IMR-90 (cell line): ENCODE measurements at regions not wholly inside any gene's neighbourhood (a gene's known extent, or its start where the extent isn't known, plus 50 kb on each side); places are given as distances from the start of the nearest gene placed in this dataset.

Source experiments
- ATAC-seq: fragments of 200-7000 bp; cut with Tn5 transposase; 2 replicates; pipeline ENCODE4 v1.9.1; 2020; ENCODE audit warnings: low read depth, mild to moderate bottlenecking, moderate library complexity
- BruUV-seq: library from RNA; stranded (reverse); fragments of 400-500 nt; replicated peaks from 2 replicates; lab custom pipeline; 2021; lab: Mats Ljungman, UMichigan
- CTCF ChIA-PET: fragments of 300-600 bp; formaldehyde crosslinking; extraction: SDS; loops from one replicate; lab custom pipeline; 2021; ENCODE audit warnings: antibody characterized with exemption; lab: Yijun Ruan, JAX
- POLR2A ChIA-PET: fragments of 300-600 bp; sonication (Branson Sonifier 250); formaldehyde crosslinking; loops from one replicate; lab custom pipeline; 2022; ENCODE audit warnings: antibody characterized with exemption; ENCODE audit not compliant: unreplicated experiment; lab: Charles Lee
- DNase-seq: peaks from one replicate; pipeline ENCODE4 v3.0.0; 2013
- H2AFZ ChIP-seq: replicated peaks from 2 replicates; pipeline ENCODE3; 2013; ENCODE audit warnings: low read length, mild to moderate bottlenecking; ENCODE audit not compliant: poor library complexity
- H2AK5ac ChIP-seq: 2 replicates; pipeline ENCODE4 v1.6.1; 2013; ENCODE audit warnings: low read depth, low read length, inconsistent platforms
- H2AK9ac ChIP-seq: replicated peaks from 2 replicates; pipeline ENCODE3; 2013; ENCODE audit warnings: mild to moderate bottlenecking, low read depth, low read length, moderate library complexity; ENCODE audit not compliant: poor library complexity
- H2BK120ac ChIP-seq: 2 replicates; pipeline ENCODE4 v1.6.1; 2013; ENCODE audit warnings: low read depth, low read length, inconsistent platforms
- H2BK15ac ChIP-seq: 3 replicates; pipeline ENCODE4 v1.6.1; 2013; ENCODE audit warnings: low read depth, low read length, inconsistent platforms
- H2BK20ac ChIP-seq: 2 replicates; pipeline ENCODE4 v1.6.1; 2013; ENCODE audit warnings: low read depth, mild to moderate bottlenecking, inconsistent platforms, low read length, moderate library complexity
- H2BK5ac ChIP-seq: 2 replicates; pipeline ENCODE4 v1.6.1; 2013; ENCODE audit warnings: mild to moderate bottlenecking, low read depth, low read length, inconsistent platforms; ENCODE audit not compliant: poor library complexity, severe bottlenecking
- H3K14ac ChIP-seq: replicated peaks from 2 replicates; pipeline ENCODE4 v1.6.1; 2013; ENCODE audit warnings: low read depth, low read length, inconsistent platforms
- H3K18ac ChIP-seq: 2 replicates; pipeline ENCODE4 v1.6.1; 2013; ENCODE audit warnings: low read depth, low read length, control low read depth
- H3K23ac ChIP-seq: 2 replicates; pipeline ENCODE4 v1.6.1; 2013; ENCODE audit warnings: low read depth, low read length, inconsistent platforms
- H3K27ac ChIP-seq: 2 replicates; pipeline ENCODE4 v1.5.1; 2013; ENCODE audit warnings: mild to moderate bottlenecking, control low read depth, low read length; ENCODE audit not compliant: insufficient read depth
- H3K27me3 ChIP-seq: 2 replicates; pipeline ENCODE4 v1.6.1; 2013; ENCODE audit warnings: low read length; ENCODE audit not compliant: control insufficient read depth, insufficient read depth
- H3K36me3 ChIP-seq: 2 replicates; pipeline ENCODE4 v1.6.1; 2013; ENCODE audit warnings: low read length, mixed read lengths; ENCODE audit not compliant: control insufficient read depth, insufficient read depth
- H3K4ac ChIP-seq: 2 replicates; pipeline ENCODE4 v1.6.1; 2013; ENCODE audit warnings: low read depth, low read length, inconsistent platforms
- H3K4me1 ChIP-seq: 2 replicates; pipeline ENCODE4 v1.6.1; 2013; ENCODE audit warnings: low read length, mixed read lengths; ENCODE audit not compliant: control insufficient read depth, insufficient read depth
- H3K4me2 ChIP-seq: 2 replicates; pipeline ENCODE4 v1.6.1; 2013; ENCODE audit warnings: low read depth, mild to moderate bottlenecking, control low read depth, low read length, moderate library complexity
- H3K4me3 ChIP-seq: 2 replicates; pipeline ENCODE4 v1.5.1; 2013; ENCODE audit warnings: low read depth, mild to moderate bottlenecking, control low read depth, low read length, moderate library complexity; ENCODE audit not compliant: insufficient read depth
- H3K56ac ChIP-seq: 2 replicates; pipeline ENCODE4 v1.6.1; 2013; ENCODE audit warnings: low read length, inconsistent platforms; ENCODE audit not compliant: insufficient read depth; ENCODE audit errors: extremely low read depth
- H3K79me1 ChIP-seq, 2 experiments: 2 replicates each; pipeline ENCODE4 v1.6.1; 2013; ENCODE audit warnings: low read length in 2 of 2, inconsistent platforms in 1 of 2, low read depth in 1 of 2
- H3K9ac ChIP-seq: 2 replicates; pipeline ENCODE4 v1.6.1; 2013; ENCODE audit warnings: low read depth, low read length, control low read depth
- H3K9me1 ChIP-seq: 2 replicates; pipeline ENCODE4 v1.6.1; 2013; ENCODE audit warnings: low read length, inconsistent platforms; ENCODE audit not compliant: insufficient read depth
- H3K9me3 ChIP-seq: 2 replicates; pipeline ENCODE4 v1.6.1; 2013; ENCODE audit warnings: low read length; ENCODE audit not compliant: control insufficient read depth, insufficient read depth
- H4K20me1 ChIP-seq: 2 replicates; pipeline ENCODE4 v1.6.1; 2013; ENCODE audit warnings: low read length, inconsistent platforms; ENCODE audit not compliant: insufficient read depth
- H4K5ac ChIP-seq: 2 replicates; pipeline ENCODE4 v1.6.1; 2013; ENCODE audit warnings: mild to moderate bottlenecking, low read depth, low read length, control low read depth
- H4K8ac ChIP-seq, 2 experiments: 2 replicates each; pipeline ENCODE4 v1.6.1; 2013; ENCODE audit warnings: low read depth in 2 of 2, low read length in 2 of 2, control low read depth in 1 of 2, inconsistent platforms in 1 of 2
- H4K91ac ChIP-seq: 2 replicates; pipeline ENCODE4 v1.6.1; 2013; ENCODE audit warnings: low read depth, low read length, inconsistent platforms; ENCODE audit not compliant: insufficient read depth
- BHLHE40 ChIP-seq: fragments of 150-350 bp; IDR thresholded peaks from 2 replicates; pipeline ENCODE4 v1.6.1; 2016; ENCODE audit warnings: mild to moderate bottlenecking, low read depth, low read length
- CEBPB ChIP-seq: IDR thresholded peaks from 2 replicates; pipeline ENCODE4 v1.6.1; 2012; ENCODE audit warnings: low read depth, low read length, improper control_type of control experiment
- CHD1 ChIP-seq: IDR thresholded peaks from 2 replicates; pipeline ENCODE4 v1.6.1; 2012; ENCODE audit warnings: low read depth, low read length, improper control_type of control experiment
- ELK1 ChIP-seq: fragments of 150-350 bp; IDR thresholded peaks from 2 replicates; pipeline ENCODE4 v1.6.1; 2016; ENCODE audit warnings: low read depth, mild to moderate bottlenecking, low read length, moderate library complexity, borderline replicate concordance
- FOS ChIP-seq: fragments of 150-350 bp; IDR thresholded peaks from 2 replicates; pipeline ENCODE4 v1.6.1; 2016; ENCODE audit warnings: low read depth, low read length
- MAFK ChIP-seq: IDR thresholded peaks from 2 replicates; pipeline ENCODE4 v1.6.1; 2012; ENCODE audit warnings: low read depth, low read length, improper control_type of control experiment
- MAZ ChIP-seq: IDR thresholded peaks from 2 replicates; pipeline ENCODE4 v1.6.1; 2012; ENCODE audit warnings: low read depth, mild to moderate bottlenecking, low read length, improper control_type of control experiment, moderate library complexity, borderline replicate concordance
- MXI1 ChIP-seq: IDR thresholded peaks from 2 replicates; pipeline ENCODE4 v1.6.1; 2012; ENCODE audit warnings: low read depth, mild to moderate bottlenecking, low read length, moderate library complexity, borderline replicate concordance
- NFE2L2 ChIP-seq: fragments of 150-350 bp; IDR thresholded peaks from 2 replicates; pipeline ENCODE4 v1.6.1; 2016; ENCODE audit warnings: low read depth, mild to moderate bottlenecking, low read length
- POLR2A ChIP-seq: IDR thresholded peaks from 2 replicates; pipeline ENCODE4 v1.6.1; 2012; ENCODE audit warnings: mild to moderate bottlenecking, low read depth, low read length
- RAD21 ChIP-seq: IDR thresholded peaks from 2 replicates; pipeline ENCODE4 v1.6.1; 2012; ENCODE audit warnings: low read length, improper control_type of control experiment
- RCOR1 ChIP-seq: IDR thresholded peaks from 2 replicates; pipeline ENCODE4 v1.6.1; 2012; ENCODE audit warnings: mild to moderate bottlenecking, low read length, improper control_type of control experiment; ENCODE audit not compliant: insufficient replicate concordance
- RFX5 ChIP-seq: IDR thresholded peaks from 2 replicates; pipeline ENCODE4 v1.8.0; 2012; ENCODE audit warnings: low read depth, mild to moderate bottlenecking, low read length, moderate library complexity
- SMC3 ChIP-seq: fragments of 150-350 bp; IDR thresholded peaks from 2 replicates; pipeline ENCODE4 v1.6.1; 2016; ENCODE audit warnings: low read depth, mild to moderate bottlenecking, antibody characterized with exemption, low read length, moderate library complexity
- WGBS, 2 experiments: methylation state at CpG; one replicate each; pipeline versions ENCODE4 v1.1.5 to v1.1.7; 2013; ENCODE audit warnings: missing lambda C conversion rate in 2 of 2; ENCODE audit not compliant: insufficient read length in 1 of 2; ENCODE audit errors: extremely low coverage in 2 of 2; 5-methylcytosine and 5-hydroxymethylcytosine counted together
- dilution Hi-C: fragments of 300-500 bp; cut with HindIII; formaldehyde crosslinking; loops from one replicate; pipeline ENCODE4 v1.14.3; 2018; ENCODE audit warnings: low sequenced_read_pairs; ENCODE audit not compliant: unreplicated experiment
- in situ Hi-C: fragments of 300-500 bp; cut with MboI; formaldehyde crosslinking; loops from 3 replicates; pipeline ENCODE4 v1.14.3; 2019; ENCODE audit warnings: low sequenced_read_pairs, inconsistent platforms, mixed read lengths
- intact Hi-C: fragments of 100-400 bp; cut with micrococcal nuclease; formaldehyde crosslinking; loops from 2 replicates; pipeline ENCODE4 v1.10.0; 2022
- TF ChIP-seq, protein P1 (sequence below): conservative IDR thresholded peaks from 2 replicates; pipeline ENCODE4 v1.5.1; 2012; ENCODE audit warnings: mild to moderate bottlenecking, low read depth, low read length, improper control_type of control experiment
- TF ChIP-seq, protein P2 (sequence below): fragments of 150-350 bp; IDR thresholded peaks from 2 replicates; pipeline ENCODE4 v1.6.1; 2017; ENCODE audit warnings: mild to moderate bottlenecking, antibody characterized with exemption, low read length, low read depth

- H3K27me3 ChIP-seq: no peaks in the 10 kb centered on the region
- TF ChIP-seq RFX5 (no peak), RAD21 (no peak), MAZ (no peak), FOS (no peak), RCOR1 (no peak), NFE2L2 (no peak), BHLHE40 (no peak), CEBPB (no peak), SMC3 (no peak), ELK1 (no peak), CHD1 (no peak), POLR2A (no peak), MAFK (no peak), MXI1 (no peak)
- TF ChIP-seq, protein P1, sequence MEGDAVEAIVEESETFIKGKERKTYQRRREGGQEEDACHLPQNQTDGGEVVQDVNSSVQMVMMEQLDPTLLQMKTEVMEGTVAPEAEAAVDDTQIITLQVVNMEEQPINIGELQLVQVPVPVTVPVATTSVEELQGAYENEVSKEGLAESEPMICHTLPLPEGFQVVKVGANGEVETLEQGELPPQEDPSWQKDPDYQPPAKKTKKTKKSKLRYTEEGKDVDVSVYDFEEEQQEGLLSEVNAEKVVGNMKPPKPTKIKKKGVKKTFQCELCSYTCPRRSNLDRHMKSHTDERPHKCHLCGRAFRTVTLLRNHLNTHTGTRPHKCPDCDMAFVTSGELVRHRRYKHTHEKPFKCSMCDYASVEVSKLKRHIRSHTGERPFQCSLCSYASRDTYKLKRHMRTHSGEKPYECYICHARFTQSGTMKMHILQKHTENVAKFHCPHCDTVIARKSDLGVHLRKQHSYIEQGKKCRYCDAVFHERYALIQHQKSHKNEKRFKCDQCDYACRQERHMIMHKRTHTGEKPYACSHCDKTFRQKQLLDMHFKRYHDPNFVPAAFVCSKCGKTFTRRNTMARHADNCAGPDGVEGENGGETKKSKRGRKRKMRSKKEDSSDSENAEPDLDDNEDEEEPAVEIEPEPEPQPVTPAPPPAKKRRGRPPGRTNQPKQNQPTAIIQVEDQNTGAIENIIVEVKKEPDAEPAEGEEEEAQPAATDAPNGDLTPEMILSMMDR: no peak
- TF ChIP-seq, protein P2, sequence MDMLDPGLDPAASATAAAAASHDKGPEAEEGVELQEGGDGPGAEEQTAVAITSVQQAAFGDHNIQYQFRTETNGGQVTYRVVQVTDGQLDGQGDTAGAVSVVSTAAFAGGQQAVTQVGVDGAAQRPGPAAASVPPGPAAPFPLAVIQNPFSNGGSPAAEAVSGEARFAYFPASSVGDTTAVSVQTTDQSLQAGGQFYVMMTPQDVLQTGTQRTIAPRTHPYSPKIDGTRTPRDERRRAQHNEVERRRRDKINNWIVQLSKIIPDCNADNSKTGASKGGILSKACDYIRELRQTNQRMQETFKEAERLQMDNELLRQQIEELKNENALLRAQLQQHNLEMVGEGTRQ: no peak
- WGBS, 2 experiments: no CpG with 5 or more reads among the region's 3 CpGs
- H3K4me3 ChIP-seq: no peak overlapping the region
- no peak overlapping the region for H3K23ac ChIP-seq
- H3K9me3 ChIP-seq: no peaks in the 10 kb centered on the region
- no peak overlapping the region for H2AFZ ChIP-seq
- no peak overlapping the region for H4K5ac ChIP-seq
- H2BK20ac ChIP-seq: no peak overlapping the region
- H3K79me1 ChIP-seq: no peaks in the 10 kb centered on the region
- no TSS peak for BruUV-seq
- H2BK120ac ChIP-seq: no peak overlapping the region
- dilution Hi-C loops (no loop called here), in situ Hi-C loops (no loop called here), intact Hi-C loops (loop anchor here (10.0 kb wide), 1 partner anchor 55 kb away; no protein-coding TSS in a partner anchor)
- CTCF ChIA-PET: no interaction called here
- POLR2A ChIA-PET: no interaction called here
- H3K56ac ChIP-seq: no peak overlapping the region
- H4K20me1 ChIP-seq: no peaks in the 10 kb centered on the region
- H3K4ac ChIP-seq: no peak overlapping the region
- no peak overlapping the region for H3K9ac ChIP-seq
- no peak for ATAC-seq
- H4K8ac ChIP-seq: no peak overlapping the region
- no peak overlapping the region for H3K4me2 ChIP-seq
- H3K27ac ChIP-seq: no peak overlapping the region
- H3K14ac ChIP-seq: no peak overlapping the region
- no peaks in the 10 kb centered on the region for H3K9me1 ChIP-seq
- H3K4me1 ChIP-seq: no peaks in the 10 kb centered on the region
- H2AK9ac ChIP-seq: no peak overlapping the region
- no peak overlapping the region for H3K18ac ChIP-seq
- no peak overlapping the region for H2BK15ac ChIP-seq
- no peaks in the 10 kb centered on the region for H3K36me3 ChIP-seq
- no peak overlapping the region for H2AK5ac ChIP-seq
- no peak overlapping the region for H4K91ac ChIP-seq
- no peak for DNase-seq
- no peak overlapping the region for H2BK5ac ChIP-seq
Measured at GRCh38 chr21:16829532-16829931, 683.3 kb upstream of the CXADR start.
